NT2/D1 (cell line): ENCODE measurements at regions not wholly inside any gene's neighbourhood (a gene's known extent, or its start where the extent isn't known, plus 50 kb on each side); places are given as distances from the start of the nearest gene placed in this dataset.

ENCODE experiments used
- SUZ12 ChIP-seq: IDR thresholded peaks from 2 replicates; pipeline ENCODE4 v1.6.1; 2011; ENCODE audit not compliant: insufficient read length, insufficient read depth; ENCODE audit errors: extremely low read depth
- YY1 ChIP-seq: IDR thresholded peaks from 2 replicates; pipeline ENCODE4 v1.6.1; 2011; ENCODE audit not compliant: insufficient read length, insufficient read depth
- ZNF274 ChIP-seq: IDR thresholded peaks from 2 replicates; pipeline ENCODE4 v1.6.1; 2011; ENCODE audit warnings: mild to moderate bottlenecking, low read depth, low read length

- TF ChIP-seq YY1: no peak
- TF ChIP-seq SUZ12: no peak
- TF ChIP-seq ZNF274: no peak
These were observed 355.0 kb downstream of the CDH26 start for GRCh38 chr20:60313191-60313590.
